SU-DHL-6 (cell line): ENCODE measurements at regions not wholly inside any gene's neighbourhood (a gene's known extent, or its start where the extent isn't known, plus 50 kb on each side); places are given as distances from the start of the nearest gene placed in this dataset.

Experiments used
- H2AFZ ChIP-seq: fragments of 200-600 bp; sonication (generic); 2 replicates; pipeline ENCODE4 v1.6.1; 2014; ENCODE audit warnings: low read depth, mild to moderate bottlenecking, moderate library complexity, mixed read lengths, antibody characterized with exemption, low read length; ENCODE audit not compliant: severe bottlenecking
- H3F3A ChIP-seq: fragments of 200-600 bp; shearing (Covaris generic); 2 replicates; pipeline ENCODE4 v1.6.0; 2016; ENCODE audit warnings: antibody characterized with exemption, mild to moderate bottlenecking; ENCODE audit not compliant: insufficient read depth
- H3K27ac ChIP-seq: fragments of 200-600 bp; sonication (generic); 2 replicates; pipeline ENCODE4 v1.5.1; 2016; ENCODE audit warnings: low read depth, mild to moderate bottlenecking, low read length, moderate library complexity, mixed read lengths
- H3K27me3 ChIP-seq: fragments of 200-600 bp; sonication (generic), shearing (Covaris generic); 2 replicates; pipeline ENCODE4 v1.6.0; 2014; ENCODE audit warnings: mild to moderate bottlenecking, low read length
- H3K36me3 ChIP-seq: fragments of 200-600 bp; sonication (generic); 2 replicates; pipeline ENCODE4 v1.6.1; 2014; ENCODE audit warnings: mild to moderate bottlenecking, low read length, mixed read lengths
- H3K4me2 ChIP-seq: fragments of 300-600, 200-600 bp; shearing (Covaris generic), sonication (generic); 2 replicates; pipeline ENCODE4 v1.6.0; 2014; ENCODE audit warnings: low read length, low read depth, mild to moderate bottlenecking; ENCODE audit not compliant: poor library complexity, severe bottlenecking
- H3K4me3 ChIP-seq: fragments of 200-600 bp; sonication (generic); 2 replicates; pipeline ENCODE4 v1.5.1; 2014; ENCODE audit warnings: antibody characterized with exemption, low read length, mild to moderate bottlenecking, mixed read lengths; ENCODE audit not compliant: insufficient read depth, poor library complexity, severe bottlenecking
- H3K79me2 ChIP-seq: fragments of 200-600 bp; sonication (generic); 2 replicates; pipeline ENCODE4 v1.6.1; 2014; ENCODE audit warnings: mild to moderate bottlenecking, low read length, moderate library complexity; ENCODE audit not compliant: insufficient read depth
- H3K9ac ChIP-seq: fragments of 200-600 bp; sonication (generic); 2 replicates; pipeline ENCODE4 v1.7.0; 2014; ENCODE audit warnings: mild to moderate bottlenecking, low read length
- H3K9me2 ChIP-seq: fragments of 200-600 bp; sonication (generic); replicated peaks from 2 replicates; pipeline ENCODE4 v1.6.1; 2014; ENCODE audit warnings: low read length; ENCODE audit not compliant: insufficient read depth
- H3K9me3 ChIP-seq: fragments of 200-600 bp; sonication (generic); 2 replicates; pipeline ENCODE4 v1.6.1; 2014; ENCODE audit warnings: low read length, mixed read lengths; ENCODE audit not compliant: insufficient read depth
- H4K20me1 ChIP-seq: fragments of 200-600 bp; sonication (generic); 2 replicates; pipeline ENCODE4 v1.6.1; 2014; ENCODE audit warnings: low read depth, mild to moderate bottlenecking, antibody characterized with exemption, low read length, moderate library complexity, mixed read lengths
- CTCF ChIP-seq: fragments of 200-600 bp; sonication (generic); IDR thresholded peaks from one replicate; pipeline ENCODE4 v1.5.1; 2017; ENCODE audit warnings: antibody characterized with exemption, mild to moderate bottlenecking, low read length, moderate library complexity; ENCODE audit not compliant: insufficient read depth, poor library complexity, severe bottlenecking
- EZH2phosphoT487 ChIP-seq: fragments of 200-600 bp; sonication (generic), shearing (Covaris generic); conservative IDR thresholded peaks from 2 replicates; pipeline ENCODE4 v1.6.1; 2018; ENCODE audit warnings: mild to moderate bottlenecking, antibody characterized with exemption, low read length, moderate library complexity, mixed read lengths

- no peaks in the 10 kb centered on the region for H3K36me3 ChIP-seq
Measured at GRCh38 chr4:127410644-127411043, 222.1 kb upstream of the INTU start.

GRCh38 chr4:127414951-127415606 lies 217.7 kb upstream of the INTU start:
- Histone ChIP-seq H3K79me2 (no peaks in the 10 kb centered on the region), H3K9me3 (no peaks in the 10 kb centered on the region)

More at GRCh38 chr4:127410644-127411043, 222.1 kb upstream of the INTU start:
- Histone ChIP-seq H3K4me2 (no peak overlapping the region), H3K9ac (no peak overlapping the region), H3K27ac (no peak overlapping the region), H3K27me3 (no peaks in the 10 kb centered on the region), H2AFZ (no peak overlapping the region), H3K9me2 (no peaks in the 10 kb centered on the region), H3K4me3 (no peak overlapping the region), H3F3A (no peaks in the 10 kb centered on the region), H4K20me1 (no peaks in the 10 kb centered on the region), H3K79me2 (no peaks in the 10 kb centered on the region), H3K9me3 (no peaks in the 10 kb centered on the region)
- TF ChIP-seq CTCF (no peak), EZH2phosphoT487 (no peak)

GRCh38 chr4:127416115-127416514 lies 216.6 kb upstream of the INTU start:
- TF ChIP-seq EZH2phosphoT487: no peak
- no peak for TF ChIP-seq CTCF
- Histone ChIP-seq H3K4me2 (no peak overlapping the region), H3K36me3 (no peaks in the 10 kb centered on the region), H3F3A (no peaks in the 10 kb centered on the region), H2AFZ (no peak overlapping the region), H3K4me3 (no peak overlapping the region), H3K9me3 (no peaks in the 10 kb centered on the region), H3K27ac (no peak overlapping the region), H3K9me2 (no peaks in the 10 kb centered on the region), H3K27me3 (no peaks in the 10 kb centered on the region), H3K9ac (no peak overlapping the region), H3K79me2 (no peaks in the 10 kb centered on the region), H4K20me1 (no peaks in the 10 kb centered on the region)

More at GRCh38 chr4:127414951-127415606, 217.7 kb upstream of the INTU start:
- Histone ChIP-seq H4K20me1 (no peaks in the 10 kb centered on the region), H3K27ac (no peak overlapping the region), H3K27me3 (no peaks in the 10 kb centered on the region), H3F3A (no peaks in the 10 kb centered on the region), H3K4me2 (no peak overlapping the region), H3K36me3 (no peaks in the 10 kb centered on the region), H3K9ac (no peak overlapping the region), H3K4me3 (no peak overlapping the region), H3K9me2 (no peaks in the 10 kb centered on the region), H2AFZ (no peak overlapping the region)
- TF ChIP-seq CTCF (no peak), EZH2phosphoT487 (no peak)
